ENCODE measurements at regions not wholly inside any gene's neighbourhood (a gene's known extent, or its start where the extent isn't known, plus 50 kb on each side); places are given as distances from the start of the nearest gene placed in this dataset.

DNA sequence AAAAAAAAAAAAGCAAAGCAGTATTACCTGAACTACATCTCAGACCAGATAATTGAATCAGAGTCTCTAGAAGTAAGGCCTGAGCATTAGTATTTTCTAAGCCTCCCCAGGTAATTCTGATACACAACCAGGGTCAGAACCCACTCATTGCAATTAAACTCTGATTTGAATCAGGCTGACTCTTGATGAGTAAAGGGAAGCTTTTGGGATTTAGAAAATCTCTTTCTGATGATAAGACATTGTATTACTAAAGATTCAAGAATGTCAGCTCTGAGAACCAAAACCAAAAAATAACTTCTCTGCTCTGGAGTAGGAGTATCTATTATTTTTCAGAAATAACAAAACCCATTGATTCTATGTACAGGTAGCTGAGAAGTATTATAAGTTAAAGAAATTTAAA, 100.1 kb upstream of the COL21A1 start:
- no peak for DNase-seq (ENCODE audit: low spot score)

DNA sequence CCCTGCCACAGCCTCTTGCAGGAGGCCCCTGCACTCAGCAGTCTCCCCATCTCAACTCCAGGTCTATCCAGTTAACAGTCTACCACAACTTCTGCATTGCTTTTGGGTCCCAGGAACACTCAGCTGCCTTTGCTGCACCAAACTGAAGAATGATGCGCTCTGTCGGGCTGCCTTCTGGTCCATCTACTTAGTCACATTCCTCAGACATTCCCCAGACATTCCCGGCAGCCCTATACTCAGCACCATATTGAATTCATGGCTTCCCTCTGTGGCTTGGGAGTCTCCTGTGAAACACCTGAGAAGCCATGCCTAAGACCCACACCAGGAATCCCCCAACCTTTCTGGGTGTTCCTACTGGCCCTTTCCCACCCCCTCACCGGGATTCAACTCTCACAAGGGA, 99.6 kb upstream of the COL21A1 start:
- no peak for DNase-seq (ENCODE audit: low spot score)

DNA sequence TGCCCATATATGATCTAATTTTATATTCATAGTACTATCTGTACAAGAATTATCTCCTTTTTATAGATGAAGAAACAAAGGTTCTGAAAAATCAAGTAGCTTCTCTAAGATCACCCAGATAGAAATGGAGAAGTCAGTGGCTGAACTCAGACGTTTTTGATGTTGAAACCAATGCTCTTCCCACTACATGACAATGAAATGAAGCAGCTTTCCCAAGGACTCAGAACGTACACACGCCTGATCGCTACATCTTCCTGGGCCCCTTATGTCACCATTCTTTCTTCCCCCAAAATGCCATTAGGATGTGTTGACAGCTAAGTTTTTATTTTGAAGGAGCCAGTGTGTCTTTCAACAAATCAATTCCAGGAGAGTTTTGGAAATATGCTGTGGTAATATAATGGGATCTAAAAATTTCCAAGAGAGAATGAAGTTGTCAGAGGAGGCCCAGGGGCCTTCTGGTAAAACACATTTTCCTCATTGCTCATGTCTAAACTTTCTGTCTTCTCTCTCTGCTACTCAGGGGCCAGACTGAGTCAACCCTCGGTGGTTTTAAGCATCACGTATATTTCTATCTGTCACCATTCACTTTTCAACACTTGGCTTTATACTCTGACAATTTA, 98.1 kb upstream of the COL21A1 start:
- no peak for DNase-seq (ENCODE audit: low spot score)

DNA sequence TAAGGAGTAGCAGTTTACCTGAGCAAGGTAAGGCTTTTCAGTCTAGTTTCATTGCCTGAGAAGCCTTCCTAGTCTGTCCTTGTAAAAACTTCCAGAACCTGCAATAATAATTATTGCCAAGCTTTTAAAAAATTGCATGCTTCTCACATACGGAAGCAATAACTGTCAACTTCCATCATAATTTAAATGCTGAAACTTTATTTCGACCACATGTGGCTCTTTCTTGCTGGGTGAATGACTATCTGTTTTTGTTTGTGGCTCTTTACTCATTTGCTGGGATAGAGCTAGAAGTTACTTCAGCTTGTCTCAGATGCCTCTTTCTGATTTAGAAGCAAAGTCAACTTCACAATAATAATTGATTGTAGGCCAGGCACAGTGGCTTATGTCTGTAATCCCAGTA, 95.9 kb upstream of the COL21A1 start:
- DNase-seq (ENCODE audit: low spot score), result no peak

DNA sequence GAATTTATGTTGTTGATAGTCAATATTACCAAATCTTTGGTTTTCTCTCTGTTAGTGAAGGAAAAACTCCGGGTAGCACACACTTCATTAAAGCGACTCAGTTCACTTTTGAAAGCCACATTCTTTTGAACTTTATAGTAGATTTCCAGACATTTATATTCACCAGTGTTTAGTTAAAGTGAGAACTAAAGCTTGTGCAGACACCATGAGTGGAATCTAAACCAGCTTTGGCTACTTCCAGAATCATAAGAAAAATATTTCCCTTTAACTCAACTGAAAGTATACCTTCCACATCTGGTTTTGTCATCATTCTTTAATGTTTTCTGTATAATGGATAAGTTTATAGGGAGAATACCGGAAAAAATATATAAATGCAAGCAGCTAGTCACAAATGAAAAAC, 92.1 kb upstream of the COL21A1 start:
- DNase-seq (ENCODE audit: low spot score), result no peak

DNA sequence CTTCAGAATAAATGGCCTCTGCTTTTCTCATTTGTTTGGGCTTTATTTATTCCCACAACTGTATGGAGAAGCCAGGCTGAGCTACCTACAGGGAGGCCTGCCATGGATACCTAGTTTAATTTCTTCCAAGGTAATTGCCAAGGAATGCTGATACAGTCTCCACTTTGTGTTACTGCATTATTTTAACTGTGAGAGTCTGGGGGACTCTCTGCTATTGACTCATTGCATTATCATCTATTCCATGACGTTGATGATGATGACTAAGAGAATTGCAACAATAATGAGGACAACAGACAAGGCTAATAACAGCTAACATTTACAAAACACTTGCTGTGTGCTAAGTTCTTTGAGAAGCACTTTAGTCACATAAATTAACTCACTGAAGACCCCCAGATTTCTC, 88.3 kb upstream of the COL21A1 start:
- DNase-seq (ENCODE audit: low spot score), result no peak

DNA sequence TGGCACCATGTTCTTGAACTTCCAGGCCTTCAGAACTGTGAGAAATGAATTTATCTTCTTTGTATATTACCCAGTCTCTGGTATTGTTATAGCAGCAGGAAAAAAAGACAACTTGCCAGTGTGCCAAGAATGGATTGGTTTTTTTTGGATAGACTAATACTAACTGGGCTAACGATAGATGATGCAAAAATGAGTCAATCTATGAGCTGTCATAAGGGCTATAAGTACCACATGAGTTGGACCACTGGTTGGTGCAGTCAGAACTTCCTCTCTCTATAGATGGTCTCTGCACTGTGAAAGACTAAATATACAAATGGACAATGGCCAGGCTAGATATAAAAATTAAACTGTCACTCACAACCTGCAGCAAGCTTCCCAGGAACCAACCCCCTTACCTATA, 87.6 kb upstream of the COL21A1 start:
- no peak for DNase-seq (ENCODE audit: low spot score)

DNA sequence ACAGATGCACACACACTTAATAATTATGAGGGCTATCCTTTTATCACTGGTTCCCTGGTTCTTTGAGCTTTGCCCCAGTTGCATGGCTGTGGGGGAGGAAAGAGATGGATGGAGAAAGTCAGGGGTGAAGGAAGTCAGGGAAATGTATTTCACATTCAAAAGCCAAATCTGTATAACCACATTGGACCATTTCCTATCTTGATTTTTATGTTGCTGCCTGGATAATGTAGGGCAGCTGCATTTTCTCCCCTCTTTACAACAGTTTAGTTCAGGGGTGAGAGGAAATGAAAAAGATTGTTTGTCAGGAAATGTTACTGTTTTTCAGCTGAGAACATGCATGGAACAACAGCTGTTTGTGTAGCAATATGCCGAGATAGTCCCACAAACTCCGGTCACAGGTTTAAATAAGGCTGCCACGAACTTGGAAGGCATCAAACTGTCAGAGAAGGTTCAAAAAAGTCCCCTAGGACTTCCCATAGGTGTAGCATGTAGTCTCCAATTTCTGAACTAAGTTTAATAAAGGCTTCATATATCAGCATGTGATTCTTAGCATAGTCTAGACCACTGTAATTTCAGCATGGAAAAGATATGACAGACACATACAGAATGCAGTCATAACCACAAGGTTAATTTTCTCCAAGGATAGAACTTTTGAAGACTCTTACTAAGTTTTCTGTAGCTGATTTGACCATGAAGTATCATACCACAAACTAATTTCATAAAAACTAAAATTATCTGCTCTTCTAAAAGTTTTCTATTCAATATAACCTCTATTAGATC, 82.1 kb upstream of the COL21A1 start:
- DNase-seq (ENCODE audit: low spot score), result no peak

DNA sequence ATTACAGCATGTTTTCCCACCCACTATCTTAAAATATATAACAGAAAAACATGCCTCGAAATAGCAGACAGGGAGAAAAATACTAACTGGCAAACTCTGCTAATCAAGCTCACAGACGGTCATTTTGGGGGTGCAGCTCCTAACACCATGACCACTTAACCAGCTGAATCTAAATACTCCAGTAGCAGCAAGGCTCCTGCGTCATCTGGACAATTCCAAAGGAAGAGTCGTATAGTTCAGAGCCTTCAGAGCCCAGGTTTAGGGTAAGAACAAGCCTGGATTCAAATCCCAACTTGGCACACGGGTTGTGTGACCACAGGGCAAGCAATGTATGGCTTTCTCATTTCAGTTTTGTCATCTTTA, 81.3 kb upstream of the COL21A1 start:
- no peak for DNase-seq (ENCODE audit: low spot score)

DNA sequence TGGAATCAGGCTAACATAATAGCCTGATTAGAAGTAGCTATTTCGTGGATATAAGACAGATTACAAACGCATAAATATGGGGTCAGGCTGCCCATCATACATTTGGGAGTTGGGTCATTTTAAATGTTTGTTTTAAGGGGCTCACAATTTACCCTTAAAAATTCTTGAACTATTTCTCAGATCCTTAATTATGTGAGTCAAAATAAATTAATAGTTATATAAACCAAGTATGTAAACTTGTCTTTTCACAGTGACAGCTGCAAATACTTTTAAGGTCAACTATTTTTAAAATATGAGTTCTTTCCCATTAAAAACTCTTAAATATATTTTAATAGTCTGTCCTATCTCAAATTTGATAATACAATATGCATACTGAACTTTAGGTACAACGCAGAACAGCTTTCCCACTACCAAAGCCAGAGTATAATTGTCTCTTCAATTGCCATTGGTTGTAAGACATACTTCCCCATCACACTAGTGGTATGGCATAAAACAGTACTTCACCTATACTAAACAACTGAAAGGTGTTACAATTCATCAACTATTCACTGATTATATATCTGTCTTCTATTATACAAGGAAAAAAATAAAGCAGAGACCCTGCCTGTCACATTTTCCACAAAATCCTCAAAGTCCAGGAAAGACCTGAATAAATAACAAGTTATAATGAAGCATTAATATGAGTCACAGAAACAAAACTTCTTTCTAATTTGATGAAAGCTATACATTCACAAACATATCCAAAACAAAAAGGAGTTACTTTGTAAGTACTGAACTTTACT, 80.8 kb upstream of the COL21A1 start:
- no peak for DNase-seq (ENCODE audit: low spot score)

DNA sequence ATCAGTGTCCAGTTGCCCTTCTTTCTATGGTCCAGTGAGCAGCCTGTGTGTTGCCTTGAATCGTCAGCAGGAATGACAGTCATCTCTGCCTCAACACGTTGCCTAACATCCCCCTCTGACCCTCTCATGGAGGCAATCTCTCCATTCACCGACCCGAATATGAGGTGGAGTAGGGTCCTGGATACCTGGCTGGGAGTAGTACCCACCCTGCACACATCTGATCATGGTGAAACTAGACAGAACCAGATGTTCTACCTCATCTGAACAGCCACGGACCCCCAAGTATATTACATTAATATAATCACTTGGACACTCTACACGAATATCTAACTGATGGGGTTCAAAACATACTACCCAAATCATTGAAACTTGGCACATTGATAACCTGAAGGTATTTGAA, 77.0 kb upstream of the COL21A1 start:
- no peak for DNase-seq (ENCODE audit: low spot score)

DNA sequence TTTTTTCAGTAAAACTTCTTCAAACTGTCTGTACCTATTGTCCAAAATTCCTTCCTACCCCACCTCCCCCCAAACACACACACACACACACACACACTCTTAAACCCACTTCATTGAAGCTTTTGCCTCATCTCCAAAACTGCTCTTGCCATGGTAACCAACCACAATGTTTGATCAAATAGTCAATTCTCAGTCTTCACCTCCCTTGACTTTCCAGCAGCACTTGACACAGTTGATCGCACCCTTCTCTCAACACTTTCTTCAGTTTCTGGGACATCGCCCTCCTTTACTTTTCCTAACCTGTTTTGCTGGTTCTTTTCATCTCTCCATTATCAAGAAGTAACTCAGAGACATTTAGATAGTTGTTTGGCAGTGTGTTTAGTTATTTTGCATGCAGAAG, 71.5 kb upstream of the COL21A1 start:
- no peak for DNase-seq (ENCODE audit: low spot score)

DNA sequence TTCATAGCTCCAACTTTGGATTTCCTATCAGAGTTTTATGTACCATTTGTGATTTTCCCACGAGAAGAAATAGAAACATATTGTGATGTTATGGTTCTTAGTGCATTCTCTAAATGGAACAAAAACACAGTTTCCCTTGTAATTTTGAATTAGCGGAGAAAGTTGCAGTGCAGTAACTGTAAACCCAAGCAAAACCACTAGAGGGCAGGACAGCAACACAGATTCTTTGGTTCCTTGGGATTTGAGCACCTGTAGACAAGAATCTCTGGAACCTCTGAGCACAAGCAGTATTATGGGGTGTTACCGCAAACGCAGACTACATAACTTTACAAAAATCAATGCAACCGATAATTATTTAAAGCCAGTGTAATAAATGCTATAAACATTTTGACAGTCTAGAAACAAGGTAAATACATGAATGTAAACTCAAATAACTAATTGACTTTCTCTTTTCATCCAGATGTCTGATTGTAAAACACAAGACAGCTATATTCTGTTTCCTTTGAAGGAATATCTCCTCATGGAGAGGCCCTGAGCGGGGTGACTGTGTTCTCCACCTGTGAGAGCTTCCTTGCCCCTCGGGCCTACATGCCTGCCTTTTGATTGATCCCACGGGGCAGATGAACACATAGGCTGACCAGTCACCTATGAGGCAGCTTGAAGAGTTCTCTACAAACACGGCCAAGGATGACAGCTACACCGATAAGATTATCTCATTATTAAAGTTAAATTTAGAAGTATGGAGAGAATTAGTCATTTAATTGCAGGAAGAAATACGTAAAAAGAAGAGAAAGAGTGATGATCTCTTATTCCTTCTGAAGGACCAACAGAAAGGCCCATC, 67.5 kb upstream of the COL21A1 start:
- DNase-seq (ENCODE audit: low spot score), result peak; percentile 60

DNA sequence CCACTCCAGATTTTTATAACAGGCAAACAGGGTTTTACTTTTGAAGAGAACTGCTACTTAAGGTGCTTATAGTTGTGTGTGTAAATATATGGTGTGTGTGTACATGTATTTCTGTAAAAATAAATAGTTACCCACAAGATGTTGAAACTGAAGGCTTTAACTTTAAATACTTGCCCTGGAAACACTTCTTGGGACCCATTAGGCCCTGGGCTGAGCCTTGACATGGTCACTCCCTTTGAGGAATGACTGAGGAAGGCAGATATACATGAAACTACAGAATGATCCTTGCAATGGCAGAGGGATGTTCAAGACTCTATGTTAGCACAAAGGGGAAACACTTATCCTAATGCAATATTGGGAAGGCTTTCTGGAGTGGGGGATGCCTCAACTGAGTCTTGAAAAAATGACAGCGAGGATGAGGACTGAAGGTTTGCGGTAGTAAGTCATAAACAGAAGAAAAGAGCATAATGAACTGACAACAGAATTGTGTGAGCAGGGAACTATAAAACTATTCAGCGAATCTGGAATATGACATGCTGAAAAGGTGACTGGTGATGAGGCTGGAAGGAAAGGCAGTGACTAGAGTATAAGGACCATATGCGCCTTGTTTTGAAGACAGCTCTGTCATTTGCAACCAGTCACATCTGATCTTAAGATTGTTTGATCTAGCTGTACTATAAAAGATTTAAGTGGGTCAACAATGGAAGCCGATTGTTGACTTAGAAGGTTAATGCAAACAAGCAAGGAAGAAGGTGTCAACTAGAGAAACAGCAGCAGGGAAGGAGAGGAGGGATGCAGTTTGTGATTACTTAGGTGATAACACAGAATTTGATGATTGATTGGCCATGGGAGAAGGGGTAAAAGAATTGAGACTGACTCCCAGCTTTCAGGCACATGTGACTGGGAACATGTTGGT, 64.4 kb upstream of the COL21A1 start:
- DNase-seq (ENCODE audit: low spot score), result no peak

DNA sequence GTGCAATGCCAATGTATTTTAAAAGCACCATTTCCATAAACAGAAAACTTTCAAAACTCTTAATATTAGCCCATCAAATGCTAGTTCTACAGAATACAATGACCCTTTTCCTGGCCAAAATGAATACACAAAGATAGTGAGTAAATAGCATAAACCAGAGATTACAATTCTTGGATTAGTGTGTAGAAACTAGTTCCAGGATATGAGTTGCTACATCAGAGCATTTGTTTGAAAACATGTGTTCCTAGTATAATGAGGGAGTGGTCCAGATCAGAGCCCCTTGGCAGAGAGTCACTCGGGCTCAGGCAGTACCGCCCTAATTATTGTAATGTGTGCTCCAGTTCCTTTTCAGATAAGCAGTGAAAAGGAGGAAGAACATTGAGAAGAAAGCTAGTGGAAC, 63.7 kb upstream of the COL21A1 start:
- DNase-seq (ENCODE audit: low spot score), result no peak

DNA sequence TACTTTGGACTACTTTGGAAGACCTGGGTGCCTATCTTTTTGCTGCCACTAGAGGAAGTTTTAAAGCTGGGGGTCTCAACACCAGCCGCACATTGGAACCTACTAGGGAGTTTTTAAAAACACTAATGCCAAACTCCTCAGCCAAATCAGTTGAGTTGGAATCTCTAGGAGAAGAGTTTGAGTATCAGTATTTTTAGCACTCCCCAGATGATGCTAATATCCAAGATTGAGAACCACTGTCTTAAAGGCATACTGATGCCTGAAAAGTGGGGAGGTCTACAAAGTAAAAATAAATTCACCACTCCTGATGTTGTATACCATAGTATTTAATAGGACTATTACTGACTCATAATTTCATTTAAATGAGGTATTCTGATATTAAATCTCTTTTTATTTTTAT, 62.9 kb upstream of the COL21A1 start:
- DNase-seq (ENCODE audit: low spot score), result no peak

DNA sequence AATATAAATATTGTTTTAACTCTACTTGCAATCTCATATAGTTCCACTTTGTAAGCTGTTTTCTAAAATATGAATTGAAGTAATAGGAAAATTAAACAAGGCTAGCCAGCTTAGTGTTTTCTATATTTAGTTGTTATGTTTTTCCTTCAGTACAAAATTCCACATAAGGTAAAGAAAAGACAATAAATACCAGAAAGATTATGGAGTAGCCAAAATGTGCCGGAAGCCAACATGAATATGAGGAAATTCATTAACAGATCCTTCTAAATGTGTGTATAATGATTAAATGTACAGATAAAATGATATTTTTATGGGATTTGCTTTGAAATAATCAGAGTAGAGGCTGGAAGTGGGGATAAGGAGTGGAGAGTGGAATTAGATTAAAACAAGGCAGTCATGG, 52.5 kb upstream of the COL21A1 start:
- no peak for DNase-seq (ENCODE audit: low spot score)

DNA sequence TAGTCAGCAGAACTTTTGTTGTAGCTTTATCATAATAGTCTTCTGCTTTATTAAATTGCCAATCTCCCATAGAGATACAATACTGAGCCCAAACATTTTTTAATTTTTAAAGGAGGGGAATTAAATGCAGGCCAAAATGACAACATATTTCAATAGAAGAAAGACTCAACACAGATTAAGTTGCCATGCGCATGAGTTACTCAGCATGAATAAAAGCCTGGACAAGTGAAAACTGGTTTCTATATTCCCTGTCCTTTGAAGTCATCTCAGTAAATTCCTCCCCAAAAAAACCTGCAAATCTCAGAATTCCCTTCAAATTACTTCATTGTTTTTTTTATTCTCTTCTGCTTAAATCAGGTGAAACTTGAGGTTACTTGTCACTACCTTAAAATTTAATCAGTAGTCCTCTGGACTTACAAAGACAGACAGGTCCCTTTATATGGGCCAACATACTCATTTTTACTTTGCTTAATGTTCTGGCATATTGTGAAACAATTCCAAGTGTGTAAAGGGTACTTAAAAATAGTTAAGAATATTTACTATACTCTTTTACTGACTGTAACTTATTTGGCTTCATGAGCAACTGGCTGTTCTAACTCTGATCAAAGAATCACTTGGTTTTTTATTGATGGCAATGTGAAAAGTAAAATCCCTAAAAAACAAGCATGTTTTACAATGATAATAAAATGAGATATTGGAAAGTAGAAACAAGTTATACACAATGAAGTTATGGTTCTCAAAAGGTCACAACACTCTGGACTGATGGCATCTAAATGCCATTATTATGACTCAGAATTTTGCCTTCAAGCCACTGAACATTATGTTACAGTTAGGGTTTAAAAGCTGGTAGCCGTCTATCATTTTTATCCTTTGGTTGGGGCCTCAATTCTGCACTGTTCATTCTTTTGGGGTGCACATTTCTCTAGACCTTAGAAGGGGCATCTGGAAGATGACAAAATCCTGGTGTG, 49.9 kb upstream of the COL21A1 start:
- no peak for DNase-seq (ENCODE audit: low spot score)
